K562 (cell line): ENCODE measurements at regions not wholly inside any gene's neighbourhood (a gene's known extent, or its start where the extent isn't known, plus 50 kb on each side); places are given as distances from the start of the nearest gene placed in this dataset.

Experiments
- ATAC-seq: fragments of 200-7000 bp; cut with Tn5 transposase; 3 replicates; pipeline ENCODE4 v1.9.1; 2020; ENCODE audit warnings: moderate library complexity
- BruUV-seq: library from RNA; stranded (reverse); fragments of 400-500 nt; replicated peaks from 2 replicates; lab custom pipeline; 2021; lab: Mats Ljungman, UMichigan
- CTCF ChIA-PET: fragments of 300-600 bp; formaldehyde crosslinking; extraction: SDS; loops from one replicate; lab custom pipeline; 2021; ENCODE audit warnings: low intra/inter-chr PET ratio; lab: Yijun Ruan, JAX
- POLR2A ChIA-PET: fragments of 300-600, 350-650 bp; sonication (Branson Sonifier 250); formaldehyde crosslinking; extraction: SDS; loops from one replicate; lab custom pipeline; 2021; ENCODE audit warnings: antibody characterized with exemption, inconsistent platforms; lab: Yijun Ruan, JAX
- DNase-seq, 4 experiments: peaks; one replicate each; pipeline versions ENCODE4 v3.0.0 to v3.0.0-alpha.2; 2011 to 2018; ENCODE audit warnings: low spot score in 3 of 4, mixed read lengths in 3 of 4; ENCODE audit errors: extremely low read depth in 1 of 4
- FAIRE-seq: peaks from 2 replicates; lab custom pipeline; 2011; peaks lifted over from hg19 to GRCh38; lab: Jason Lieb, UNC
- H2AFZ ChIP-seq: 2 replicates; pipeline ENCODE4 v1.6.0; 2011; ENCODE audit warnings: low read depth, low read length, control low read depth, inconsistent platforms
- H3K27ac ChIP-seq: fragments of 200-600 bp; 3 replicates; pipeline ENCODE4 v1.8.0; 2011; ENCODE audit warnings: low read depth, mild to moderate bottlenecking, control low read depth, inconsistent platforms, low read length, moderate library complexity, mixed read lengths; ENCODE audit errors: extremely low read depth
- H3K27me3 ChIP-seq, 2 experiments: fragments of 300-600 bp in 1 of 2; 2 replicates in 1 of 2; 3 replicates in 1 of 2; pipeline versions ENCODE4 v1.6.0 to v1.8.0; 2011; ENCODE audit warnings: inconsistent platforms in 2 of 2, low read length in 2 of 2, mild to moderate bottlenecking in 1 of 2, mixed read lengths in 1 of 2, moderate library complexity in 1 of 2; ENCODE audit not compliant: control insufficient read depth in 2 of 2, insufficient read depth in 2 of 2
- H3K36me3 ChIP-seq: fragments of 300-600 bp; 3 replicates; pipeline ENCODE4 v1.8.0; 2011; ENCODE audit warnings: mild to moderate bottlenecking, low read length, inconsistent platforms; ENCODE audit not compliant: control insufficient read depth, insufficient read depth
- H3K4me1 ChIP-seq, 2 experiments: fragments of 200-600 bp in 1 of 2; replicated peaks in 1 of 2; 2 replicates in 1 of 2; 3 replicates in 1 of 2; pipeline versions ENCODE4 v1.5.1 to v1.8.0; 2011; ENCODE audit warnings: inconsistent platforms in 2 of 2, low read length in 2 of 2, mild to moderate bottlenecking in 1 of 2, mixed read lengths in 1 of 2, moderate library complexity in 1 of 2; ENCODE audit not compliant: control insufficient read depth in 2 of 2, insufficient read depth in 2 of 2
- H3K4me2 ChIP-seq: 2 replicates; pipeline ENCODE4 v1.6.1; 2011; ENCODE audit warnings: low read length, control low read depth, inconsistent platforms, mixed read lengths; ENCODE audit not compliant: insufficient read depth
- H3K4me3 ChIP-seq: fragments of 200-600 bp; sonication (generic), shearing (Covaris generic); 2 replicates; pipeline ENCODE4 v1.5.1; 2016; ENCODE audit warnings: control low read depth, inconsistent platforms
- H3K79me2 ChIP-seq: fragments of 200-600 bp; 3 replicates; pipeline ENCODE4 v1.8.0; 2011; ENCODE audit warnings: low read length, inconsistent platforms; ENCODE audit not compliant: control insufficient read depth, insufficient read depth
- H3K9ac ChIP-seq, 2 experiments: 2 replicates each; pipeline versions ENCODE4 v1.6.0 to v1.6.1; 2011; ENCODE audit warnings: low read depth in 2 of 2, low read length in 2 of 2, control low read depth in 1 of 2, inconsistent platforms in 1 of 2, mild to moderate bottlenecking in 1 of 2, mixed read lengths in 1 of 2; ENCODE audit not compliant: insufficient read depth in 1 of 2
- H3K9me1 ChIP-seq: one replicate; pipeline ENCODE4 v1.6.0; 2011; ENCODE audit warnings: inconsistent platforms, mild to moderate bottlenecking, low read length, moderate library complexity; ENCODE audit not compliant: control insufficient read depth, insufficient read depth
- H3K9me3 ChIP-seq: replicated peaks from 2 replicates; pipeline ENCODE4 v1.5.1; 2011; ENCODE audit warnings: low read depth, low read length, inconsistent platforms; ENCODE audit not compliant: control insufficient read depth, insufficient read depth
- H4K20me1 ChIP-seq: replicated peaks from 2 replicates; pipeline ENCODE4 v1.6.1; 2011; ENCODE audit warnings: low read length, inconsistent platforms, mixed read lengths; ENCODE audit not compliant: control insufficient read depth, insufficient read depth
- CUX1 ChIP-seq: fragments of 200-800 bp; sonication (Bioruptor generic); IDR thresholded peaks from 2 replicates; pipeline ENCODE4 v1.6.1; 2016; ENCODE audit warnings: missing genetic modification characterization, missing compliant biosample characterization
- ERF ChIP-seq: fragments of 450-650 bp; formaldehyde crosslinking; IDR thresholded peaks from 2 replicates; pipeline ENCODE4 v1.4.0; 2020; ENCODE audit warnings: mild to moderate bottlenecking, mixed read lengths
- ETS2 ChIP-seq: IDR thresholded peaks from 2 replicates; pipeline ENCODE4 v1.6.1; 2016; ENCODE audit warnings: borderline replicate concordance, missing genetic modification characterization, mild to moderate bottlenecking, moderate library complexity, missing compliant biosample characterization; ENCODE audit not compliant: poor library complexity, severe bottlenecking
- KAT2B ChIP-seq: IDR thresholded peaks from one replicate; pipeline ENCODE4 v1.6.1; 2012; ENCODE audit warnings: low read depth, mild to moderate bottlenecking, control low read depth, inconsistent platforms, low read length, moderate library complexity
- MTA2 ChIP-seq: fragments of 450-650 bp; IDR thresholded peaks from 2 replicates; pipeline ENCODE4 v1.6.1; 2016; ENCODE audit warnings: low read depth
- NR4A1 ChIP-seq, 2 experiments: fragments of 250-450 bp in 1 of 2; fragments of 450-650 bp in 1 of 2; sonication (Bioruptor Pico) in 1 of 2; IDR thresholded peaks; 2 replicates each; pipeline versions ENCODE4 v1.4.0 to v1.6.1; 2016 to 2020; ENCODE audit warnings: mild to moderate bottlenecking in 2 of 2, missing compliant biosample characterization in 1 of 2, missing genetic modification characterization in 1 of 2, moderate library complexity in 1 of 2
- POLR2H ChIP-seq: IDR thresholded peaks from 2 replicates; pipeline ENCODE4 v1.6.1; 2016; ENCODE audit warnings: missing genetic modification characterization, low read depth, mild to moderate bottlenecking, control low read depth, missing compliant biosample characterization, moderate library complexity
- SPI1 ChIP-seq: IDR thresholded peaks from 2 replicates; pipeline ENCODE4 v1.6.1; 2011; ENCODE audit warnings: low read depth, low read length, control low read depth, borderline replicate concordance
- TRIM25 ChIP-seq: fragments of 450-650 bp; IDR thresholded peaks from 2 replicates; pipeline ENCODE4 v1.7.0; 2016; ENCODE audit warnings: borderline replicate concordance
- ZKSCAN3 ChIP-seq: fragments of 250-450 bp; sonication (Bioruptor Pico); IDR thresholded peaks from 2 replicates; pipeline ENCODE4 v1.4.0; 2020
- ZNF146 ChIP-seq: IDR thresholded peaks from one replicate; pipeline ENCODE4 v1.6.1; 2018; ENCODE audit warnings: missing compliant biosample characterization; ENCODE audit not compliant: unreplicated experiment
- ZNF184 ChIP-seq: sonication (generic); formaldehyde crosslinking; IDR thresholded peaks from 2 replicates; pipeline ENCODE4 v1.5.0; 2020; ENCODE audit warnings: missing genetic modification reagents
- ZNF212 ChIP-seq: fragments of 450-650 bp; formaldehyde crosslinking; IDR thresholded peaks from 2 replicates; pipeline ENCODE4 v1.4.0; 2020; ENCODE audit warnings: mild to moderate bottlenecking
- ZNF395 ChIP-seq: fragments of 200-800 bp; sonication (Bioruptor generic); IDR thresholded peaks from 2 replicates; pipeline ENCODE4 v1.6.1; 2017; ENCODE audit warnings: missing genetic modification characterization, missing compliant biosample characterization
- ZNF444 ChIP-seq: fragments of 250-450 bp; sonication (Bioruptor Pico); IDR thresholded peaks from 2 replicates; pipeline ENCODE4 v1.4.0; 2020; ENCODE audit warnings: mild to moderate bottlenecking, moderate library complexity
- WGBS: fragments of 100-300 bp; shearing (Covaris generic); methylation state at CpG from one replicate; pipeline ENCODE4 v1.1.6; 2016; ENCODE audit warnings: low coverage, mixed read lengths; ENCODE audit not compliant: insufficient coverage; ENCODE audit errors: missing lambda C conversion rate; 5-methylcytosine and 5-hydroxymethylcytosine counted together
- in situ Hi-C: fragments of 300-500 bp; cut with MboI; formaldehyde crosslinking; loops from 4 replicates; pipeline ENCODE4 v1.15.0; 2018; ENCODE audit warnings: inconsistent platforms, mixed read lengths
- intact Hi-C: fragments of 100-400 bp; cut with micrococcal nuclease; formaldehyde crosslinking; loops from 2 replicates; pipeline ENCODE4 v1.14.2; 2022

GRCh38 chr13:21230516-21230915, 54.1 kb downstream of the MRPL57 start:
- Histone ChIP-seq H3K36me3 (no peaks in the 10 kb centered on the region), H2AFZ (no peak overlapping the region), H3K4me3 (no peak overlapping the region), H3K9ac (no peak overlapping the region), H3K4me1 (no peaks in the 10 kb centered on the region), H3K9me1 (no peaks in the 10 kb centered on the region), H3K4me2 (no peak overlapping the region), H3K9me3 (no peaks in the 10 kb centered on the region), H3K27me3 (peaks cover 0 to 33% of the 10 kb centered on the region in 2 experiments; a peak in 3 of 5 replicates), H4K20me1 (no peaks in the 10 kb centered on the region), H3K27ac (no peak overlapping the region), H3K79me2 (no peaks in the 10 kb centered on the region)
- ATAC-seq = no peak
- no peak for FAIRE-seq
- WGBS = 0% methylated on average over 3 of the region's 3 CpGs
- ChIA-PET CTCF (no interaction called here), POLR2A (no interaction called here)
- DNase-seq = no peak
- in situ Hi-C loops = no loop called here
- no TSS peak for BruUV-seq
- intact Hi-C loops = no loop called here
- no peak for TF ChIP-seq ZKSCAN3
- TF ChIP-seq KAT2B = no peak
- TF ChIP-seq ZNF184 (CRISPR knock-in tag) = no peak
- no peak for TF ChIP-seq ETS2 (tag)
- no peak for TF ChIP-seq POLR2H (tag)
- TF ChIP-seq MTA2 = no peak
- no peak for TF ChIP-seq ZNF444
- no peak for TF ChIP-seq NR4A1 (CRISPR knock-in tag; IDR thresholded peaks at IDR 0.05)
- no peak for TF ChIP-seq NR4A1 (tag; IDR thresholded peaks at IDR 0.05)
- no peak for TF ChIP-seq CUX1 (CRISPR knock-in tag)
- TF ChIP-seq ZNF212 = no peak
- no peak for TF ChIP-seq TRIM25
- TF ChIP-seq ERF (CRISPR knock-in tag) = no peak
- TF ChIP-seq ZNF146 (CRISPR knock-in tag) = no peak
- no peak for TF ChIP-seq ZNF395 (CRISPR knock-in tag)
- no peak for TF ChIP-seq SPI1
